ENCODE measurements at regions not wholly inside any gene's neighbourhood (a gene's known extent, or its start where the extent isn't known, plus 50 kb on each side); places are given as distances from the start of the nearest gene placed in this dataset.

DNA sequence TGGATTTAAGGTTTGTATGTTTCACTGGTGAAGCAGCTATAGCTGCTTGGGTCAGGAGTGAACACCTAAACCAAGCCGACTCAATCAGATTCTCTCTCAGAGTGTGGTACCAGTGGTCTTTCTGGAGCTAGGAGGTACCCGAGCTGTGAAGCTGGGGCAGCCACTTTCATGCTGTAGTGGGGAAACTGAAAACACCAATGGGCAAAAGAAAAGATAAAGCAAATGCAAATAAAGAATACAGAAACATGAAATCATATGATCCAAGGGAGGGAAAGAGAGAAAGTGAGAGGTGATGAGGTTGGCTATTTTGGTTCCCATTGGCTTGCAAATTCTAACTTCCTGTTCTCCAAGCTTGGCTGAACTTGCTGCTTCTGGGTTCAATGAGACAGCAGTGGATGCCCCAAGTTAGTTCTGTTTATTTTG, 212.3 kb upstream of the CFAP20DC start:
- TF ChIP-seq POLR2AphosphoS5 (IDR thresholded peaks at IDR 0.05) (no peak), EP300 (conservative IDR thresholded peaks at IDR 0.05; ENCODE audit: poor library complexity, severe bottlenecking) (no peak), TAF1 (IDR thresholded peaks at IDR 0.05; ENCODE audit: low read depth) (no peak), EZH2 (IDR thresholded peaks at IDR 0.05; ENCODE audit: borderline replicate concordance, insufficient read depth, low read length, poor library complexity, severe bottlenecking) (no peak), RAD21 (conservative IDR thresholded peaks at IDR 0.05) (no peak), MXI1 (conservative IDR thresholded peaks at IDR 0.05; ENCODE audit: poor library complexity, severe bottlenecking) (no peak), SMC3 (conservative IDR thresholded peaks at IDR 0.05; ENCODE audit: poor library complexity) (no peak)
- TF ChIP-seq, protein P1, sequence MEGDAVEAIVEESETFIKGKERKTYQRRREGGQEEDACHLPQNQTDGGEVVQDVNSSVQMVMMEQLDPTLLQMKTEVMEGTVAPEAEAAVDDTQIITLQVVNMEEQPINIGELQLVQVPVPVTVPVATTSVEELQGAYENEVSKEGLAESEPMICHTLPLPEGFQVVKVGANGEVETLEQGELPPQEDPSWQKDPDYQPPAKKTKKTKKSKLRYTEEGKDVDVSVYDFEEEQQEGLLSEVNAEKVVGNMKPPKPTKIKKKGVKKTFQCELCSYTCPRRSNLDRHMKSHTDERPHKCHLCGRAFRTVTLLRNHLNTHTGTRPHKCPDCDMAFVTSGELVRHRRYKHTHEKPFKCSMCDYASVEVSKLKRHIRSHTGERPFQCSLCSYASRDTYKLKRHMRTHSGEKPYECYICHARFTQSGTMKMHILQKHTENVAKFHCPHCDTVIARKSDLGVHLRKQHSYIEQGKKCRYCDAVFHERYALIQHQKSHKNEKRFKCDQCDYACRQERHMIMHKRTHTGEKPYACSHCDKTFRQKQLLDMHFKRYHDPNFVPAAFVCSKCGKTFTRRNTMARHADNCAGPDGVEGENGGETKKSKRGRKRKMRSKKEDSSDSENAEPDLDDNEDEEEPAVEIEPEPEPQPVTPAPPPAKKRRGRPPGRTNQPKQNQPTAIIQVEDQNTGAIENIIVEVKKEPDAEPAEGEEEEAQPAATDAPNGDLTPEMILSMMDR (IDR thresholded peaks at IDR 0.05; ENCODE audit: poor library complexity, severe bottlenecking) = no peak
- TF ChIP-seq, protein P2, sequence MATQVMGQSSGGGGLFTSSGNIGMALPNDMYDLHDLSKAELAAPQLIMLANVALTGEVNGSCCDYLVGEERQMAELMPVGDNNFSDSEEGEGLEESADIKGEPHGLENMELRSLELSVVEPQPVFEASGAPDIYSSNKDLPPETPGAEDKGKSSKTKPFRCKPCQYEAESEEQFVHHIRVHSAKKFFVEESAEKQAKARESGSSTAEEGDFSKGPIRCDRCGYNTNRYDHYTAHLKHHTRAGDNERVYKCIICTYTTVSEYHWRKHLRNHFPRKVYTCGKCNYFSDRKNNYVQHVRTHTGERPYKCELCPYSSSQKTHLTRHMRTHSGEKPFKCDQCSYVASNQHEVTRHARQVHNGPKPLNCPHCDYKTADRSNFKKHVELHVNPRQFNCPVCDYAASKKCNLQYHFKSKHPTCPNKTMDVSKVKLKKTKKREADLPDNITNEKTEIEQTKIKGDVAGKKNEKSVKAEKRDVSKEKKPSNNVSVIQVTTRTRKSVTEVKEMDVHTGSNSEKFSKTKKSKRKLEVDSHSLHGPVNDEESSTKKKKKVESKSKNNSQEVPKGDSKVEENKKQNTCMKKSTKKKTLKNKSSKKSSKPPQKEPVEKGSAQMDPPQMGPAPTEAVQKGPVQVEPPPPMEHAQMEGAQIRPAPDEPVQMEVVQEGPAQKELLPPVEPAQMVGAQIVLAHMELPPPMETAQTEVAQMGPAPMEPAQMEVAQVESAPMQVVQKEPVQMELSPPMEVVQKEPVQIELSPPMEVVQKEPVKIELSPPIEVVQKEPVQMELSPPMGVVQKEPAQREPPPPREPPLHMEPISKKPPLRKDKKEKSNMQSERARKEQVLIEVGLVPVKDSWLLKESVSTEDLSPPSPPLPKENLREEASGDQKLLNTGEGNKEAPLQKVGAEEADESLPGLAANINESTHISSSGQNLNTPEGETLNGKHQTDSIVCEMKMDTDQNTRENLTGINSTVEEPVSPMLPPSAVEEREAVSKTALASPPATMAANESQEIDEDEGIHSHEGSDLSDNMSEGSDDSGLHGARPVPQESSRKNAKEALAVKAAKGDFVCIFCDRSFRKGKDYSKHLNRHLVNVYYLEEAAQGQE (IDR thresholded peaks at IDR 0.05; ENCODE audit: borderline replicate concordance) = no peak

Measured in neural cell (in vitro differentiated cells).